ENCODE measurements at regions not wholly inside any gene's neighbourhood (a gene's known extent, or its start where the extent isn't known, plus 50 kb on each side); places are given as distances from the start of the nearest gene placed in this dataset.

DNA sequence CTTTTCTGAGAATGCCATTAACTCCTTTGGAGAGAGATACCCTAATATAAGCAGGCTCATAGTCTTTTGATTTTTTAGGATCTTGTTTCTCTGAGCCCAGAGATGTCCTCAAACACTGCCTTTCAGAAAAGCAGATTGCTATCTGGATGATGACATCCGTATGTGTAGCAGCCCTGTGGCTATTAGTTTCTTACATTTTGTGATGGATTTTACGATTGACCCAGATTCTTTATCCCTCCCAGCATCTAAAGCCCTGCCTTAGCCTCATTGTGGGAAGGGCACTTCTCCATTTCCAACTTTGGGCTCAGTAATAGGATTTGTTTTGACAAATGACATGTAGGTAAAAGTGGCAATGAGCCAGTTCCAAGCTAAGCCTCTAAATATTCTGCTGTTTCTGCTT lies 300.3 kb downstream of the TTLL7 start:
- TF ChIP-seq, protein P1, sequence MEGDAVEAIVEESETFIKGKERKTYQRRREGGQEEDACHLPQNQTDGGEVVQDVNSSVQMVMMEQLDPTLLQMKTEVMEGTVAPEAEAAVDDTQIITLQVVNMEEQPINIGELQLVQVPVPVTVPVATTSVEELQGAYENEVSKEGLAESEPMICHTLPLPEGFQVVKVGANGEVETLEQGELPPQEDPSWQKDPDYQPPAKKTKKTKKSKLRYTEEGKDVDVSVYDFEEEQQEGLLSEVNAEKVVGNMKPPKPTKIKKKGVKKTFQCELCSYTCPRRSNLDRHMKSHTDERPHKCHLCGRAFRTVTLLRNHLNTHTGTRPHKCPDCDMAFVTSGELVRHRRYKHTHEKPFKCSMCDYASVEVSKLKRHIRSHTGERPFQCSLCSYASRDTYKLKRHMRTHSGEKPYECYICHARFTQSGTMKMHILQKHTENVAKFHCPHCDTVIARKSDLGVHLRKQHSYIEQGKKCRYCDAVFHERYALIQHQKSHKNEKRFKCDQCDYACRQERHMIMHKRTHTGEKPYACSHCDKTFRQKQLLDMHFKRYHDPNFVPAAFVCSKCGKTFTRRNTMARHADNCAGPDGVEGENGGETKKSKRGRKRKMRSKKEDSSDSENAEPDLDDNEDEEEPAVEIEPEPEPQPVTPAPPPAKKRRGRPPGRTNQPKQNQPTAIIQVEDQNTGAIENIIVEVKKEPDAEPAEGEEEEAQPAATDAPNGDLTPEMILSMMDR (conservative IDR thresholded peaks at IDR 0.05): no peak
- TF ChIP-seq ZFX (IDR thresholded peaks at IDR 0.05): no peak

Data from C4-2B (cell line).